IMR-90 (cell line): ENCODE measurements at regions not wholly inside any gene's neighbourhood (a gene's known extent, or its start where the extent isn't known, plus 50 kb on each side); places are given as distances from the start of the nearest gene placed in this dataset.

Source experiments
- ATAC-seq: fragments of 200-7000 bp; cut with Tn5 transposase; 2 replicates; pipeline ENCODE4 v1.9.1; 2020; ENCODE audit warnings: low read depth, mild to moderate bottlenecking, moderate library complexity
- BruUV-seq: library from RNA; stranded (reverse); fragments of 400-500 nt; replicated peaks from 2 replicates; lab custom pipeline; 2021; lab: Mats Ljungman, UMichigan
- CTCF ChIA-PET: fragments of 300-600 bp; formaldehyde crosslinking; extraction: SDS; loops from one replicate; lab custom pipeline; 2021; ENCODE audit warnings: antibody characterized with exemption; lab: Yijun Ruan, JAX
- POLR2A ChIA-PET: fragments of 300-600 bp; sonication (Branson Sonifier 250); formaldehyde crosslinking; loops from one replicate; lab custom pipeline; 2022; ENCODE audit warnings: antibody characterized with exemption; ENCODE audit not compliant: unreplicated experiment; lab: Charles Lee
- DNase-seq: peaks from one replicate; pipeline ENCODE4 v3.0.0; 2013
- H2AFZ ChIP-seq: replicated peaks from 2 replicates; pipeline ENCODE3; 2013; ENCODE audit warnings: low read length, mild to moderate bottlenecking; ENCODE audit not compliant: poor library complexity
- H2AK5ac ChIP-seq: 2 replicates; pipeline ENCODE4 v1.6.1; 2013; ENCODE audit warnings: low read depth, low read length, inconsistent platforms
- H2AK9ac ChIP-seq: replicated peaks from 2 replicates; pipeline ENCODE3; 2013; ENCODE audit warnings: mild to moderate bottlenecking, low read depth, low read length, moderate library complexity; ENCODE audit not compliant: poor library complexity
- H2BK120ac ChIP-seq: 2 replicates; pipeline ENCODE4 v1.6.1; 2013; ENCODE audit warnings: low read depth, low read length, inconsistent platforms
- H2BK15ac ChIP-seq: 3 replicates; pipeline ENCODE4 v1.6.1; 2013; ENCODE audit warnings: low read depth, low read length, inconsistent platforms
- H2BK20ac ChIP-seq: 2 replicates; pipeline ENCODE4 v1.6.1; 2013; ENCODE audit warnings: low read depth, mild to moderate bottlenecking, inconsistent platforms, low read length, moderate library complexity
- H2BK5ac ChIP-seq: 2 replicates; pipeline ENCODE4 v1.6.1; 2013; ENCODE audit warnings: mild to moderate bottlenecking, low read depth, low read length, inconsistent platforms; ENCODE audit not compliant: poor library complexity, severe bottlenecking
- H3K14ac ChIP-seq: replicated peaks from 2 replicates; pipeline ENCODE4 v1.6.1; 2013; ENCODE audit warnings: low read depth, low read length, inconsistent platforms
- H3K18ac ChIP-seq: 2 replicates; pipeline ENCODE4 v1.6.1; 2013; ENCODE audit warnings: low read depth, low read length, control low read depth
- H3K23ac ChIP-seq: 2 replicates; pipeline ENCODE4 v1.6.1; 2013; ENCODE audit warnings: low read depth, low read length, inconsistent platforms
- H3K27ac ChIP-seq: 2 replicates; pipeline ENCODE4 v1.5.1; 2013; ENCODE audit warnings: mild to moderate bottlenecking, control low read depth, low read length; ENCODE audit not compliant: insufficient read depth
- H3K27me3 ChIP-seq: 2 replicates; pipeline ENCODE4 v1.6.1; 2013; ENCODE audit warnings: low read length; ENCODE audit not compliant: control insufficient read depth, insufficient read depth
- H3K36me3 ChIP-seq: 2 replicates; pipeline ENCODE4 v1.6.1; 2013; ENCODE audit warnings: low read length, mixed read lengths; ENCODE audit not compliant: control insufficient read depth, insufficient read depth
- H3K4ac ChIP-seq: 2 replicates; pipeline ENCODE4 v1.6.1; 2013; ENCODE audit warnings: low read depth, low read length, inconsistent platforms
- H3K4me1 ChIP-seq: 2 replicates; pipeline ENCODE4 v1.6.1; 2013; ENCODE audit warnings: low read length, mixed read lengths; ENCODE audit not compliant: control insufficient read depth, insufficient read depth
- H3K4me2 ChIP-seq: 2 replicates; pipeline ENCODE4 v1.6.1; 2013; ENCODE audit warnings: low read depth, mild to moderate bottlenecking, control low read depth, low read length, moderate library complexity
- H3K4me3 ChIP-seq: 2 replicates; pipeline ENCODE4 v1.5.1; 2013; ENCODE audit warnings: low read depth, mild to moderate bottlenecking, control low read depth, low read length, moderate library complexity; ENCODE audit not compliant: insufficient read depth
- H3K56ac ChIP-seq: 2 replicates; pipeline ENCODE4 v1.6.1; 2013; ENCODE audit warnings: low read length, inconsistent platforms; ENCODE audit not compliant: insufficient read depth; ENCODE audit errors: extremely low read depth
- H3K79me1 ChIP-seq, 2 experiments: 2 replicates each; pipeline ENCODE4 v1.6.1; 2013; ENCODE audit warnings: low read length in 2 of 2, inconsistent platforms in 1 of 2, low read depth in 1 of 2
- H3K9ac ChIP-seq: 2 replicates; pipeline ENCODE4 v1.6.1; 2013; ENCODE audit warnings: low read depth, low read length, control low read depth
- H3K9me1 ChIP-seq: 2 replicates; pipeline ENCODE4 v1.6.1; 2013; ENCODE audit warnings: low read length, inconsistent platforms; ENCODE audit not compliant: insufficient read depth
- H3K9me3 ChIP-seq: 2 replicates; pipeline ENCODE4 v1.6.1; 2013; ENCODE audit warnings: low read length; ENCODE audit not compliant: control insufficient read depth, insufficient read depth
- H4K20me1 ChIP-seq: 2 replicates; pipeline ENCODE4 v1.6.1; 2013; ENCODE audit warnings: low read length, inconsistent platforms; ENCODE audit not compliant: insufficient read depth
- H4K5ac ChIP-seq: 2 replicates; pipeline ENCODE4 v1.6.1; 2013; ENCODE audit warnings: mild to moderate bottlenecking, low read depth, low read length, control low read depth
- H4K8ac ChIP-seq, 2 experiments: 2 replicates each; pipeline ENCODE4 v1.6.1; 2013; ENCODE audit warnings: low read depth in 2 of 2, low read length in 2 of 2, control low read depth in 1 of 2, inconsistent platforms in 1 of 2
- H4K91ac ChIP-seq: 2 replicates; pipeline ENCODE4 v1.6.1; 2013; ENCODE audit warnings: low read depth, low read length, inconsistent platforms; ENCODE audit not compliant: insufficient read depth
- BHLHE40 ChIP-seq: fragments of 150-350 bp; IDR thresholded peaks from 2 replicates; pipeline ENCODE4 v1.6.1; 2016; ENCODE audit warnings: mild to moderate bottlenecking, low read depth, low read length
- CEBPB ChIP-seq: IDR thresholded peaks from 2 replicates; pipeline ENCODE4 v1.6.1; 2012; ENCODE audit warnings: low read depth, low read length, improper control_type of control experiment
- CHD1 ChIP-seq: IDR thresholded peaks from 2 replicates; pipeline ENCODE4 v1.6.1; 2012; ENCODE audit warnings: low read depth, low read length, improper control_type of control experiment
- FOS ChIP-seq: fragments of 150-350 bp; IDR thresholded peaks from 2 replicates; pipeline ENCODE4 v1.6.1; 2016; ENCODE audit warnings: low read depth, low read length
- MAFK ChIP-seq: IDR thresholded peaks from 2 replicates; pipeline ENCODE4 v1.6.1; 2012; ENCODE audit warnings: low read depth, low read length, improper control_type of control experiment
- MAZ ChIP-seq: IDR thresholded peaks from 2 replicates; pipeline ENCODE4 v1.6.1; 2012; ENCODE audit warnings: low read depth, mild to moderate bottlenecking, low read length, improper control_type of control experiment, moderate library complexity, borderline replicate concordance
- MXI1 ChIP-seq: IDR thresholded peaks from 2 replicates; pipeline ENCODE4 v1.6.1; 2012; ENCODE audit warnings: low read depth, mild to moderate bottlenecking, low read length, moderate library complexity, borderline replicate concordance
- NFE2L2 ChIP-seq: fragments of 150-350 bp; IDR thresholded peaks from 2 replicates; pipeline ENCODE4 v1.6.1; 2016; ENCODE audit warnings: low read depth, mild to moderate bottlenecking, low read length
- POLR2A ChIP-seq: IDR thresholded peaks from 2 replicates; pipeline ENCODE4 v1.6.1; 2012; ENCODE audit warnings: mild to moderate bottlenecking, low read depth, low read length
- RAD21 ChIP-seq: IDR thresholded peaks from 2 replicates; pipeline ENCODE4 v1.6.1; 2012; ENCODE audit warnings: low read length, improper control_type of control experiment
- RCOR1 ChIP-seq: IDR thresholded peaks from 2 replicates; pipeline ENCODE4 v1.6.1; 2012; ENCODE audit warnings: mild to moderate bottlenecking, low read length, improper control_type of control experiment; ENCODE audit not compliant: insufficient replicate concordance
- RFX5 ChIP-seq: IDR thresholded peaks from 2 replicates; pipeline ENCODE4 v1.8.0; 2012; ENCODE audit warnings: low read depth, mild to moderate bottlenecking, low read length, moderate library complexity
- SMC3 ChIP-seq: fragments of 150-350 bp; IDR thresholded peaks from 2 replicates; pipeline ENCODE4 v1.6.1; 2016; ENCODE audit warnings: low read depth, mild to moderate bottlenecking, antibody characterized with exemption, low read length, moderate library complexity
- WGBS, 2 experiments: methylation state at CpG; one replicate each; pipeline versions ENCODE4 v1.1.5 to v1.1.7; 2013; ENCODE audit warnings: missing lambda C conversion rate in 2 of 2; ENCODE audit not compliant: insufficient read length in 1 of 2; ENCODE audit errors: extremely low coverage in 2 of 2; 5-methylcytosine and 5-hydroxymethylcytosine counted together
- dilution Hi-C: fragments of 300-500 bp; cut with HindIII; formaldehyde crosslinking; loops from one replicate; pipeline ENCODE4 v1.14.3; 2018; ENCODE audit warnings: low sequenced_read_pairs; ENCODE audit not compliant: unreplicated experiment
- in situ Hi-C: fragments of 300-500 bp; cut with MboI; formaldehyde crosslinking; loops from 3 replicates; pipeline ENCODE4 v1.14.3; 2019; ENCODE audit warnings: low sequenced_read_pairs, inconsistent platforms, mixed read lengths
- intact Hi-C: fragments of 100-400 bp; cut with micrococcal nuclease; formaldehyde crosslinking; loops from 2 replicates; pipeline ENCODE4 v1.10.0; 2022
- TF ChIP-seq, protein P1 (sequence below): fragments of 150-350 bp; IDR thresholded peaks from 2 replicates; pipeline ENCODE4 v1.6.1; 2017; ENCODE audit warnings: mild to moderate bottlenecking, antibody characterized with exemption, low read length, low read depth
- TF ChIP-seq, protein P2 (sequence below): fragments of 150-350 bp; IDR thresholded peaks from 2 replicates; pipeline ENCODE4 v1.6.1; 2016; ENCODE audit warnings: low read depth, mild to moderate bottlenecking, low read length, moderate library complexity, borderline replicate concordance
- TF ChIP-seq, protein P3 (sequence below): conservative IDR thresholded peaks from 2 replicates; pipeline ENCODE4 v1.5.1; 2012; ENCODE audit warnings: mild to moderate bottlenecking, low read depth, low read length, improper control_type of control experiment

GRCh38 chr16:18039931-18040330 is 296.6 kb downstream of the NPIPA8 start:
- ChIA-PET CTCF (no interaction called here), POLR2A (no interaction called here)
- Histone ChIP-seq H2AFZ (no peak overlapping the region), H3K9ac (no peak overlapping the region), H3K4me3 (no peak overlapping the region), H4K91ac (no peak overlapping the region), H3K56ac (no peak overlapping the region), H3K14ac (no peak overlapping the region), H2BK5ac (no peak overlapping the region), H3K4me1 (no peaks in the 10 kb centered on the region), H3K27me3 (no peaks in the 10 kb centered on the region), H3K18ac (no peak overlapping the region), H3K9me3 (peaks cover 3% of the 10 kb centered on the region; the same call in 1 of the 2 replicates), H3K23ac (no peak overlapping the region), H4K8ac (no peak overlapping the region), H3K79me1 (no peaks in the 10 kb centered on the region), H2AK5ac (no peak overlapping the region), H2BK120ac (no peak overlapping the region), H3K9me1 (no peaks in the 10 kb centered on the region), H3K36me3 (no peaks in the 10 kb centered on the region), H2BK20ac (no peak overlapping the region), H3K4ac (no peak overlapping the region), H4K20me1 (no peaks in the 10 kb centered on the region), H2BK15ac (no peak overlapping the region), H3K27ac (no peak overlapping the region), H4K5ac (no peak overlapping the region), H2AK9ac (no peak overlapping the region), H3K4me2 (no peak overlapping the region)
- dilution Hi-C loops (no loop called here), in situ Hi-C loops (no loop called here), intact Hi-C loops (no loop called here)
- TF ChIP-seq RAD21 (no peak), NFE2L2 (no peak), FOS (no peak), CHD1 (no peak), SMC3 (no peak), BHLHE40 (no peak), POLR2A (no peak), MAFK (no peak), RFX5 (no peak), MAZ (no peak), CEBPB (no peak), MXI1 (no peak), RCOR1 (no peak)
- TF ChIP-seq, protein P1, sequence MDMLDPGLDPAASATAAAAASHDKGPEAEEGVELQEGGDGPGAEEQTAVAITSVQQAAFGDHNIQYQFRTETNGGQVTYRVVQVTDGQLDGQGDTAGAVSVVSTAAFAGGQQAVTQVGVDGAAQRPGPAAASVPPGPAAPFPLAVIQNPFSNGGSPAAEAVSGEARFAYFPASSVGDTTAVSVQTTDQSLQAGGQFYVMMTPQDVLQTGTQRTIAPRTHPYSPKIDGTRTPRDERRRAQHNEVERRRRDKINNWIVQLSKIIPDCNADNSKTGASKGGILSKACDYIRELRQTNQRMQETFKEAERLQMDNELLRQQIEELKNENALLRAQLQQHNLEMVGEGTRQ = no peak
- TF ChIP-seq, protein P2, sequence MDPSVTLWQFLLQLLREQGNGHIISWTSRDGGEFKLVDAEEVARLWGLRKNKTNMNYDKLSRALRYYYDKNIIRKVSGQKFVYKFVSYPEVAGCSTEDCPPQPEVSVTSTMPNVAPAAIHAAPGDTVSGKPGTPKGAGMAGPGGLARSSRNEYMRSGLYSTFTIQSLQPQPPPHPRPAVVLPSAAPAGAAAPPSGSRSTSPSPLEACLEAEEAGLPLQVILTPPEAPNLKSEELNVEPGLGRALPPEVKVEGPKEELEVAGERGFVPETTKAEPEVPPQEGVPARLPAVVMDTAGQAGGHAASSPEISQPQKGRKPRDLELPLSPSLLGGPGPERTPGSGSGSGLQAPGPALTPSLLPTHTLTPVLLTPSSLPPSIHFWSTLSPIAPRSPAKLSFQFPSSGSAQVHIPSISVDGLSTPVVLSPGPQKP = no peak
- TF ChIP-seq, protein P3, sequence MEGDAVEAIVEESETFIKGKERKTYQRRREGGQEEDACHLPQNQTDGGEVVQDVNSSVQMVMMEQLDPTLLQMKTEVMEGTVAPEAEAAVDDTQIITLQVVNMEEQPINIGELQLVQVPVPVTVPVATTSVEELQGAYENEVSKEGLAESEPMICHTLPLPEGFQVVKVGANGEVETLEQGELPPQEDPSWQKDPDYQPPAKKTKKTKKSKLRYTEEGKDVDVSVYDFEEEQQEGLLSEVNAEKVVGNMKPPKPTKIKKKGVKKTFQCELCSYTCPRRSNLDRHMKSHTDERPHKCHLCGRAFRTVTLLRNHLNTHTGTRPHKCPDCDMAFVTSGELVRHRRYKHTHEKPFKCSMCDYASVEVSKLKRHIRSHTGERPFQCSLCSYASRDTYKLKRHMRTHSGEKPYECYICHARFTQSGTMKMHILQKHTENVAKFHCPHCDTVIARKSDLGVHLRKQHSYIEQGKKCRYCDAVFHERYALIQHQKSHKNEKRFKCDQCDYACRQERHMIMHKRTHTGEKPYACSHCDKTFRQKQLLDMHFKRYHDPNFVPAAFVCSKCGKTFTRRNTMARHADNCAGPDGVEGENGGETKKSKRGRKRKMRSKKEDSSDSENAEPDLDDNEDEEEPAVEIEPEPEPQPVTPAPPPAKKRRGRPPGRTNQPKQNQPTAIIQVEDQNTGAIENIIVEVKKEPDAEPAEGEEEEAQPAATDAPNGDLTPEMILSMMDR = no peak
- no peak for ATAC-seq
- DNase-seq = no peak
- no CpG with 5 or more reads among the region's 3 CpGs for WGBS, 2 experiments
- no TSS peak for BruUV-seq
